Suppressor macrophage treated with lipopolysaccharide for 1 hour (primary cell): ENCODE measurements at regions not wholly inside any gene's neighbourhood (a gene's known extent, or its start where the extent isn't known, plus 50 kb on each side); places are given as distances from the start of the nearest gene placed in this dataset.
A peak's percentile ranks its signal among the peaks of the same experiment; 100 is the strongest.
"Not testable (repeated sequence)": the region's sequence is repeated elsewhere in the genome, so short reads cannot be mapped to it uniquely, and the experiment has no call there.

Experiments used
- DNase-seq, 3 donors: peaks; one replicate each; pipeline ENCODE4 v3.0.0-alpha.2; 2020 to 2022

- no peak for DNase-seq
These were observed 557.9 kb downstream of the UQCRFS1 start for GRCh38 chr19:28655054-28655453.

DNA sequence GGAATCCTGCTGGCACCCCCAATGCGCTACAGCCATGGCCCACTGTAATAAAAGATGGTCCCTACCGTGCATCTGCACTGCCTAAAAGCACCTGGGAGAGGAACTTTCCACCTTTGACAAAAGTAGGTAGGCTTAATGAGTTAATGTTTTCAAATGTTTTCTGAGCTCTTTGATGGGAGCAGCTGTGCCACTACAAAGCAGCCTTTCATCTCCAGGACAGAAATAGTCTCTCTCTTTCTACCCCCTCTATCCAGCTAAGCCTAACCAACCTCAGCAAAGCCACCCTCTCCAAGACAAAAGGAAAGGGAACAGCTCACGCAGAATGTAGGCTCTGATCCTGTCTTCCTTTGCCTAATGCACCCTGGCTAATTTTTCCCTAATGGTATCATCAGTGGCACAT lies 560.2 kb downstream of the UQCRFS1 start:
- no peak for DNase-seq

- no peak for DNase-seq
These were observed 566.3 kb downstream of the UQCRFS1 start for GRCh38 chr19:28646629-28647028.

DNA sequence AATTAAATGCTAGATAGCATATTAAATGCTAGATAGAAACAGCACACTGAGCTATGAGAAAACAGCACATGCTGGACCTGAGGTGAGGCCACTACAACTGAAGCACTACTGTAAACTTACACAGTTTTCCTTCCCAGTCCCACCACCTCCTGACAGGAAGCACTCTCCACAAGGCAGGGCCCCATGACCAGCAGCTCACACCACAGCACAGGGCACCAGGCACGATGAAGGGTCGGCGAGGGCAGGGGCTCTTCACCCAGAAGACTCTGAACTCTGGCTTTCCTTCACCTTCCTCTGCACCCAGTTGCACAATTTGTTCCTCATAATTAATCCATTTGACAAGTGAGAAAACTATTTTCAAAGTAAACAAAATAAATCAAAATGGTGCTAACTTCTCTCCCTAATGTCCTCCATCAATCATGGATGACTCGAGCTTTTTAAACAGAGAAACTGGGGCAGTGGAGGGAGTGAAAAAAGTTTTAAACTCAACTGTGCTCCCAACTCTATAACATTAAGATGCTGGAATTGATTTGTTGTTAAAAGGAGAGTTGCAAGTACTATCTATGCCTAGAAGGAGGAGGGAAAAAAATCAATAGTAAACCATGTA lies 568.7 kb downstream of the UQCRFS1 start:
- no peak for DNase-seq

GRCh38 chr19:28642787-28643683 lies 569.9 kb downstream of the UQCRFS1 start:
- DNase-seq: no peak

- no peak for DNase-seq
These were observed 571.6 kb downstream of the UQCRFS1 start for GRCh38 chr19:28641395-28641794.

DNA sequence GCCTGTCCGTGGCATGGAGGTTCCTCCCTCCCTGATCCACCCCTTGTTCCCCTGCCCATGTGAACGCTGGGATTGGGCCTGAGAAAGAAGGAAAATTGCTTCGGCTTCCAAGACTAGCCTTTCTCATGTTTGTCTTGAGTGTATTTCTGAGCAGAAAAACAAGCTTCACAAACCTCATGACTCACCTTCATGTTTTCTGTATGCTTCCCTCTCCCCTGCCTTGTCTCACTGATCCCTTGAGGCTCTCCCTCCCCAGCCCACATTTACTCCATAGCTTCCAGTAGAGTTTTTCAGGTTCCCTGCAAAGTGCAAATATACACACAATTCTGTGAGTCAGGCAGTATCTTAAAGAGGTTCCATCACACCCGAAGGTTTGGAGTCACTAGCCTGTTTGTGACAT lies 572.4 kb downstream of the UQCRFS1 start:
- DNase-seq: no peak

DNA sequence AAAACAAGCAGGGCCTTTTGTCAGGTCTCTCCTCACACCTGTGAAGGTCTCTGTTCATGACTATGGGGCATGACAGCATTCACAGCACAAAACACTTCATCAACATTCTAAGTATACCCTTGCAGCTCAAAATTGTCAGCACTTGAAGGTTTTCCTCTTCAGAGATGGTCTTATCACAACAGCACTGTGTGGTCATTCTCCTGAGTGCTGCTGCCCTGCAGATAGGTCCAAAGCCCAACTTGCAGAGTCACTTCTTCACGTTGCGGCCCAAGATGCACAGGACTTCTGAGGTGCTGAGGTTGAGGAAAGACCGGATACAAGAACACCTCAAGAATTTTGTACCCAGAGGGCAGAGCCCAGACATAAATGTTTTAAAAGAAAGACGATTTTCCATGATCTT lies 574.5 kb downstream of the UQCRFS1 start:
- no peak for DNase-seq

DNA sequence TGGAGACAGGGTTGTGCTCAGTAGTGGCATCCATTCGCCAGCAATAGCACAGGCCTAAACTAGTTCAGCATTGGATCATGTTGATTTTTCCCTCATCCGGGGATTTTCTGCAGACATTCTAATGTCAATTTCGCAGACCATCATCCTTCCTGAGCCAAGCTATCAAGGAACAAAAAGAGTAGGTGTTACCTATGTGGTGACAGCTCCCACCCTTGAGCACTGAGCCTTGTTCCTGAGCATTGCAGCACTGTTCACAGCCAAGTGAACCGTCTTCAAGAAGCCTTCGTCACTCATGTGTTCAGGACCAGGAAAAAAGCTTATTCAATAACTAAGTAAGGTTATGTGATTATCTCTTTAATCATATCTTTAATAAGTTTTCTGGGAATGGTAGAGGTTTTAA lies 576.2 kb downstream of the UQCRFS1 start:
- no peak for DNase-seq

GRCh38 chr19:28636016-28636629 lies 576.8 kb downstream of the UQCRFS1 start:
- no peak for DNase-seq

DNA sequence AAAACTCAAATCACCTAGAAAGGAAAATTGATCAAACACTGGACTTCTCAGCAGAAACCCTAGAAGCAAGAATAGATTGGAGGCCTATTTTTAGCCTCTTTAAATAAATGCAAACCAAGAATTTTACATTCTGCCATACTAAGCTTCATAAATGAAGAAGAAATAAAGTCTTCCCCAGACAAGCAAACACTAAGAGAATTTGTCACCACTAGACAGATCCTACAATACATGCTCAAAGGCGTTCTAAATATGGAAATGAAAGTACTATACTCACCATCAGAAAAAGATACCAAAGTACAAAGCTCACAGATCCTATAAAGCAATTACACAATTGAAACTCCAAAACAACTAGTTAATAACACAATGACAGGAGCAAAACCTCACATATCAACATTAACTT lies 578.1 kb downstream of the UQCRFS1 start:
- no peak for DNase-seq

DNA sequence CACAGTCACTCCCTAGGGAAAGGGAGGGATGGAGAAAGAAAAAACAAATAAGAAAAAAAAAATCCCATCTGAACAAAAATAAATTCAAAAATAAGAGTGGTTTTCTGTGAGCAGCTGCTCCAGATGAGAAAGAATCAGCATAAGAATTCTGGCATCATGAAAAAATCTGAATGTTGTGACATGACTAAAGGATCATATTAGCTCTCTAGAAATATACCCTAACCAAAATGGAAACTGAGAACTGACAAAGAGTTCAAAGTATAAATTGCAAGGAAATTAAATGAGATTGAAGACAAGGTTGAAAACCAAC lies 579.0 kb downstream of the UQCRFS1 start:
- DNase-seq: no peak

GRCh38 chr19:28633319-28634018 lies 579.5 kb downstream of the UQCRFS1 start:
- DNase-seq: peak; percentile 65 to 83 (median 72)

DNA sequence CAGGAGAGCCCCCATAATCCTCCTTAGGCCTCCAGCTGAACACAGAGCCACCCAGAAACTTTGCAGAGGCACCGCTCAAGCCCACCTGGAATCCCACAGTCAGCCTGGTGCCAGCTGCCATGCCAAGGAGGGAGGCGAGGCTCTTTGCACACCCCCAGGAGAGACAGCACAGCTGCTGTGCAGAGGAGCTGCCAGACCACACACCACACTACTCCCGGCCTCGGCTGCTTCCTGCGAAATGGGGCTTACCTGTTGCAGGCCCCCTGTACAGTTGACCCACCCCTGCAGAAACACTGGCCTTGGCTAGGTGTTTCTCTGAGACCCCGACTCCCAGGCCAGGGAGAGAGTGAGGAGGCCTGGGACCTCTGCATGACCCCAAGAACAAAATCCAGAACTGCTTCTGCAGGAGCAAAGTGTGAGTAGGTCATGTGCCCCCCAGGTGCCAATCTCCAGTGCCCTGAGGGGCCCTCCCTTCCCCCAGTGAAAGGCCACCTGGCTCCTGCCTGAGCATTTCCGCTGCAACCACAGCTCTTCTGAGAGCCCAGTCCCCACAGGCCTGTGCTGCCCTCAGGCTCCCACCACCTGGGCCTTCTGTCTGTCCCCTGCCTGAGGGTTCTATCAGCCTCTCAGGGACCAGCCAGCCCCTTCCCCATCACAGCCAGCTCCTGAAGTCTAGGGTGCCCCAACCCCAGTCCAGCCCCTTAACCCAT lies 580.4 kb downstream of the UQCRFS1 start:
- DNase-seq: no peak

DNA sequence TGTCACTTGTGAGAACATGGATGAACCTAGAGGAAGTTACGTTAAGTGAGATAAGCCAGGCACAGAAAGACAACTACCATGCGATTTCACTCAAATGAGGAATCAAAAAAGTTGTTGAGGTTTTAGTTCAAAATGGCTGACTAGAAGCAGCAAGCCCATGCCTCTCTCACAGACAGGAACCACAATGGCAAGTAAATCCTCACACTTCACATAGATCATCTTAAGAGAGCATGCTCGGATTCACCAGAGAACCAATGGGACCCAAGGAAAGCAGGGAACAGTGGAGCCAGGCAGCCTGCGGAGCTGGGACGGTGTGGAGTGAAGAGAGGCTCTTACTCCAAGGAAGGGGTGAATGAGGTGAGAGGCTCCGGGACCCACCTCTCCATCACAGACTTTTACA lies 581.0 kb downstream of the UQCRFS1 start:
- DNase-seq: no peak

DNA sequence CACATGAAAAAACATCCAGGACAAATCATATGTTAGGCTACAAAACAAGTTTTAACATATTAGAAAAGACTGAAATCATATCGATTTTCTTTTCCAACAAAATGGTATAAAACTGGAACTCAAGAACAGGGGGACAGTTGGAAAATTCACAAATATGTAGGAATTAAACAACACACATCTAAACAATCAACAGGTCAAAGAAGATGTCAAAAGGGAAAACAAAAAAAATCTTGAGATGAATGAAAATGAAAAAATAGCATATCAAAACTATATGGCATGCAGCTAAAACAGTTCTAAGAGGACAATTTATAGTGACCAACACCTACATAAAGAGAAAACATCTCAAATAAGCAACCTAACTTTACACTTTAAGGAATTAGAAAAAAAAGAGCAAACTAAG lies 585.3 kb downstream of the UQCRFS1 start:
- no peak for DNase-seq

- DNase-seq: not testable (repeated sequence)
These were observed 586.5 kb downstream of the UQCRFS1 start for GRCh38 chr19:28626407-28626806.

DNA sequence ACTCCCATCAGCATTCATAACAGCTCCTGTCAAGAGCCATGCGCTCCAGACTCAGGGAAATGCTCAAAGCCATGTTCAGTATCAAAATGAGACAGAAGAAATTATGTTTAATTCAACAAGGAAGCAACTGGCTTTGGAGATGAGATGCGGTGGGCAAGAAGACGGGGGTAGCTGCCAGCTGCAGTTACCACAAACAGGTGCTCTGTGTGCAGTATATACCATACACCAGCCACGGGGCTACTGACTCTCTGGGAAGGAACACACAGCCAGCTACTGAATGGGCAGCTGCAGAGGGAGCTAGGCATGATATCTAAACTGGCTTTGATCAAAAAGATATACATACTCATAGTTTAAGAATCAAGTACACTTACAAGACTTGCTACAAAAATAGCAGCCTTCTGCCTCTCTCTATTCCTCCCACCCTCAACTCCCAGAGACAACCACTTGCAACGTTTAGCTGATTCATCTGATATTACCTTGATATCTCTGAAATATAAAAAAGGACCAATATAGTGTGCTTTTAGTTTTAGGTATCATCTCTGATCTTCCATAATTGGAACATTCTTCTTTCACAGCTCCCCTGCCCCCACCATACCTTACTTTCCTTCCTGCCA lies 593.0 kb downstream of the UQCRFS1 start:
- DNase-seq: no peak

DNA sequence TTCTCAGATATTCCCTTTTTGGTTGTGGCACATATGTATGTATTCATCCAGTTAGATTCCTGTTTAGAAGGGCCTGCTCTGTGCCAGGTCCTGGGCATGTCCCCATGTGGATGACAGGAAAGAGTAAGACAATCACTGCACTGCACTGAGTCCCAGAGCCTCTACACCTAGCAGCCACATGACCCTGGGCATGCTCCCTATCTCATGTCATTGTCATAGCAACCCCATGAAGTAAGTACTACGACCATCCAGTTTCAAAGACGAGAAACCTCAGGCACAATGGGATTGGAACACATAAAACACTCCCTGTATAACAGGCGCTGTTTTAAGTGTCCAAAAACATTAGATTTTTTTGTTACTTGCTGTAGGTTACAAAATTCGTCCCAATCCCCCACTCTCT lies 594.4 kb downstream of the UQCRFS1 start:
- no peak for DNase-seq

GRCh38 chr19:28615966-28616365 lies 597.0 kb downstream of the UQCRFS1 start:
- no peak for DNase-seq

GRCh38 chr19:28615546-28615916 lies 597.4 kb downstream of the UQCRFS1 start:
- DNase-seq: no peak
